ENCODE measurements at regions not wholly inside any gene's neighbourhood (a gene's known extent, or its start where the extent isn't known, plus 50 kb on each side); places are given as distances from the start of the nearest gene placed in this dataset.
"Not testable (repeated sequence)": the region's sequence is repeated elsewhere in the genome, so short reads cannot be mapped to it uniquely, and the experiment has no call there.

DNA sequence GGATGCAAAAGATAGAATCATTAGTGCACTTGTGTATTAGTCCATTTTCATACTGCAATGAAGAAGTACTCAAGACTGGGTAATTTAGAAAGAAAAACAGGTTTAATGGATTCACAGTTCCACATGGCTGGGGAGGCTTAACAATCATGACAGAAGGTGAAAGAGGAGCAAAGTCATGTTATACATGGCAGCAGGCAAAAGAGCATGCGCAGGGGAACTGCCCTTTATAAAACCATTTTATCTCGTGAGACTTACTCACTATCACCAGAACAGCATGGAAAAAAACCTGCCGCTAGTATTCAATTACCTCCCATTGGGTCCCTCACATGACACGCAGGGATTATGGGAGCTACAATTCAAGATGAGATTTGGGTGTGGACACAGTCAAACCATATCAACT lies 129.4 kb downstream of the SCG2 start:
- DNase-seq, result no peak

DNA sequence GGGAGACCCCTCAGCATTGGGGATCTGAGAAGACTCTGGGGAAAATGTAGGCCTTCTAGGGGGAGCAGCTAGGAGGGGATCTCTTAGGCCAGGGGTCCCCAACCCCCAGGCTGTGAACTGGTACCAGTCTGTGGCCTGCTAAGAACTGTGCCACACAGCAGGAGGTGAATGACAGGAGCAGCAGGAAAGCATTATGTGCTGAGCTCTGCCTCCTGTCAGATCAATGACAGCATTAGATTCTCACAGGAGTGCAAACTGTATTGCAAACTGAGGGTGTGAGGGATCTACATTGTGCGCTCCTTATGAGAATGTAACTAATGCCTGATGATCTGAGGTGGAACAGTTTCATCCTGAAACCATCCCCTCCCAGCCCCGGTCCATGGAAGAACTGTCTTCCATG lies 127.3 kb downstream of the SCG2 start:
- DNase-seq, result no peak

DNA sequence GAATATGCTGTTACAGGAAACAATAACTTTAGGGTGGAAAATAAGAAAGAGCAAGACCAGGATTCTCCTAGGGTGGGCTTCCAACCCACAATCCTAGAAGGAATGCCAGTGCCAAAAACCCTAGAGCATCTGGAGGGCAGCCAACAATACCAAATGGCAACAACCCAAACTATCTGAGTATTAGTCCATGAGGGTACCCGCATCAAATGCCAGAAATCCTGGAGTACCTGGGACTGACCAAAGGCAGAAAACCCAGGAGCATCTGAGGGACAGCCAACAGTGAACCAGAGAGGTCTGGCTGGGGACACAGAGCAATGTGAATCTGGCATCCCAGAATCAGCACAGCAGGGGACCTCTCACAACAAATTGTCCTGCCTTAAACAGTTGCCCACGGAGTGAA lies 126.3 kb downstream of the SCG2 start:
- no peak for DNase-seq

DNA sequence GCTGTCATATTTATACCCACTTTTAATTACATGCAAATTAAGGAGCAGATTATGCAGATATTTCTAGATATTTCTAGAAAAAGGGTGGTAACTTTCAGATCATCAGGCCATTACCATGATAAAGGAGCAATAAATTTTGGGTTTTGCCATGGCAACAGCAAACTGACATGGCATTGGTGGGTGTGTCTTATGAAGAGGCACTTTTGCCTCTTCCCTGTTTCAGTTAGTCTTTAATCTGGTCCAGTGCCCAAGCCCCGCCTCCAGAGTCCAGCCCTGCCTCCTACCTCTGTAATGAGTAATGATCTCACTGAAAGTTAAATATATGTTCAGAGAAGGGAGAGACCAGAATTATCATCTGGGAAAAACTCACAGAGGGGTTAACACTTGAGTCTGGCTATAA lies 124.8 kb downstream of the SCG2 start:
- no peak for DNase-seq

DNA sequence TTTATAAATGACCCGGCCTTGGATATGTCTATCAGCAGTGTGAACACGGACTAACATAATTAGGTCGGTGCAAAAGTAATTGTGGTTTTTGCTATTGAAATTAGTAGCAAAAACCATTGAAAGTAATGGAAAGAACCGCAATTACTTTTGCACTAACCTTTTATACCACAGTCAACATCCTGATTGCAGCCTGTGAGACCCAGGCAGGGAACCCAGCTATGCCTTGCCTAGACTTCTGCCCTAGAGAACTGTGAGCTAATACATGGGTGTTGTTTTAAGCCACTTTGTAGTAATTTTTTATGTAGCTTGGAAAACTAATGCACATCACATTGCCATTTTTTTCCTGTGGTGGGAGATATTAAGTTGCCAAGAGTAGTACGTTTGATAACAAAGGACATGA lies 120.7 kb downstream of the SCG2 start:
- no peak for DNase-seq

DNA sequence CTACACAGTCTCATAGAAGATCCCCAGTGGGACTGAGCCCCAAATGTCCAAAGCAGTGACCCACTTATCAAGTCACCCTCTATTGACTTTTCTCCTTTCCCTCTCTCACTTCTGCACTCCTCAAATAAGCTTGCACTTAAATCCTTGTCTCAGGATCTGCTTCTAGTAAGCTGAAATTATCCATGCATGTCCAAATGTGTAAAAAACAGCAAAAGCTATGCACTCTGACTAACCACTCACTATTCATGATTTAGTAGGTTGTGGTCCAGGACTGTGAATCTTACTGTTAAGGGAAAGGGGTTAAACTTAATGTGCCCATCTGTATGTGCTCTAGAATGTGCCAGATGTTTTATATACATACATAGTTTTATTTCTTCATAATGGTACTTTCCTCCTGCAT lies 115.4 kb downstream of the SCG2 start:
- no peak for DNase-seq

DNA sequence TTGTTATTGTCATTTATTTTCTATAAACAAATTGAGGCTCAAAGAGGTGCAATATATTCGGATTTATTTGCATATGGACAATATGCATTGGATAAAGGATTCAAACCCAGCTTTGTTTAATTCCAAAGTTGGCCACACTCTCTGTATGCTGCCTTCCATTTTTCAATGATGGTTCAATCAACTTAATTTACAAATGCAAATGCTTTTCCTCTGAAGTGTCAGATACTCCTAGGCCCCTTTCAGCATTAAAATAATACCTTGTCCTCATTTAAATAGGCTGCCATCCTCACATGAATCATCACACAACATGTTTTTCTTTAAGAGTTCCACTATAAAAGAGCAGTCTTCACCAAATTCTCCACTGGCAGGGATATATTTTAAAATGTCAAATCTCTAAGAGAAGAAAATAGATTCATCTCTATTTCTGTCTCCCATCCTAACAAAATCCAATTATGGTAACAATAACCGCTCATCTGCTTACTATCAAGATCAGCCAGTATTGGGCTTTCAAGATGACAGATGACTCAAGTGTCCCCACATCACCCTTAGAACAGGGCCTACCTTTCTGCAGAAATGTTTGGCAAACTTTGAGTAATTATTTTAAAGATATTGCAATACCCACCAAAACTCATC lies 114.8 kb downstream of the SCG2 start:
- DNase-seq, result no peak

DNA sequence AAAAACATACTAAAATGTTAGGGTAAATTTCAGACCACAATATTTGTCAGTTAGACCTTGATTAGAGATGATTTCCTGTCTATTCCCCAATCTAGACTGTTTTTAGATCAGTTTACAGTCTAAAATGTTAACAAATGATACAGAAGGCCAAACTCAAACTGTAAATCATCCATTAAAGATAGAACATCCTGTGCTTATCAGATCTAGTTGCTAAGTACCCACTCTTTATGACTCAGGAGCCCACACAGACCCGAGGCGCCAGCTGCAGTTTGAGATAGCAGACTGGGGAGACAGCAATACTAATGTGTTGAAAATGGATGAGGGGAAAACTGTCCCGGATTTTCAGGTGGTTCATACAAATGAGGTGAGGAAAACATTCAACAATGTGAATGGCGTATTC lies 113.3 kb downstream of the SCG2 start:
- DNase-seq, result peak in 1 of 2 experiments; percentile 43

DNA sequence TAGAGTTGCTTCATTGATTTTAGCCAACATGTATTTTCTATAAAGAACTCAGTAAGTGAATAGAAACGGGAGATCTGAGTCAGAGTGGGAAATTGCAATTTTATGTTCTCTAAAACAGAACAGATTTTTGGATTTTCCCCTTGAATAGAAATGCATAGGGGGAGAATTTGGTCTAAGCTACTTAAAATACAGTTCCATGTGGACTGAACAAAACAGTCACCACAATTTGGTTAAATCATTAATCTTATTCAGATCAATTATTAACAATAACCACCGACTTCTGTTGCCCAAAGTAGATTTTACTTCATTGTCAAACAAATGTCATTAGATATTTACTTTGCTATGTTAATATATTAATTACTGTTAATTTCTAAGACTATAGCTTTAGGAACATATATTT lies 107.7 kb downstream of the SCG2 start:
- DNase-seq, result no peak

DNA sequence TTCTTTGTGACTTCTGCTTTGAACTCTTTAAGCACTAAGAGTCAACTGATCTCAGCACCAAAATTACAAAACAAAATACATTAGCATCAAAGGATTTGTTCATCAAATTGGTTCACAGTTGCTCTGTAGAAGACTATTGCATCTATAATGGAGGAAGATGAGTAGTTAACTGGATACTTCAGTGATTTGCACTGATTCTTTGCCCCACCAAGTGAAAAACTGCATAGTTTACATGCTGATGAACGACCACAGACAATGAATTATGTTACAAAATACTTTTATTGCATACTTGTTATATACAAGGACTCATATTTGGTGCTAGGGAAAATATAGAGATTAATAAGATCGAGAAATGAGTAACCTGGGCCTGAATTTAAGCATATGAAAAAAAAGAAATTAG lies 107.2 kb downstream of the SCG2 start:
- no peak for DNase-seq

DNA sequence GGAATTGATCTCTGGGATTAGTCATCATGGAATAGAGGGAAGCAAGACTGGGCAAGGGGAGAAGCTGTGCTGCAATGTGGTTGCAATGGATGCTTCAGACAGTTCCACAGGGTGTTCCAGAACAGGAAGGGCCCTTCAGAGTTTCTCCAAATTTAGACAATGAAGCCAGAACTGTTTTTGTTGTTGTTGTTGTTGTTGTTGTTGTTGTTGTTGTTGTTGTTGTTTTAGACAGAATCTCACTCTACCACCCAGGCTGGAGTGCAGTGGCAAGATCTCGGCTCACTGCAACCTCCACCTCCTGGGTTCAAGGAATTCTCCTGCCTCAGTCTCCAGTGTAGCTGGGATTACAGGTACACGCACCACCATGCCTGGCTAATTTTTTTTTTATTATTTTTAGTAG lies 105.3 kb downstream of the SCG2 start:
- DNase-seq, result not testable (repeated sequence)

DNA sequence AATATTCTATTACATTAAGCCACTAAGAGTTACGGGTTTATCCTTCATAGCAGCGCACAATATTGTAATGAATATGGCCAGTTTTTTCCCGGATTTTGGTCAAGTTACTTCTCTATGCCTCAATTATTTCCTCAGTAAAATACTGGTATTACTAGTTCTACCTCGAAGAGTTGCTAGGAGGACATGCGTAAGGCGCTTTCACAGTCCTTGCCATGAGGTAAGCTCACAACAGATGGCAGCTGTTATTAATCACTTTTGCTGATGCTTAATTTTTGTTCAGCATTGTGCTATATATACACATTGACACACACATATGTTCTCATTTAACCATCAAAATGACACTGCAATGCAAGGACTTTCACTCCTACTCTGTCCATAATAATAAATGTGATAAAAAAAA lies 101.5 kb downstream of the SCG2 start:
- DNase-seq, result no peak

DNA sequence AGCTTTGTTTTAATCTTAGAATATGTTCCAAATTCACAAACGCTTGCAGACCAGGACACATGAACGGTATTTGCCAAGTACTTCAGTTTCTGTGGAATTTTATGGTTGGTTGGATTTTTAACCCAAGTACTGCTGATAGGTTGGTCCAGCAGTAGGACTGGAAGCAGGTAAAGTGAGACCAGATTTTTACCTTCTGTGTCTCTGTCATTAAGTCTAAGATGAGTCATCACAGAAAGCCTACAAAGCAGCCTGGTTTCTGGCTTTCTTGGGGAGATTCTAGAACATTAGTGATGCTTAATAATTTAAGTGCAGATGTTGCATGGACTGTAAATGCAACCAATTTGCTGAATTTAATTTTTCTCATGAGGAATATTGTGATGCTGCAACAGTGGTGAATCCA lies 100.5 kb downstream of the SCG2 start:
- DNase-seq, result no peak

DNA sequence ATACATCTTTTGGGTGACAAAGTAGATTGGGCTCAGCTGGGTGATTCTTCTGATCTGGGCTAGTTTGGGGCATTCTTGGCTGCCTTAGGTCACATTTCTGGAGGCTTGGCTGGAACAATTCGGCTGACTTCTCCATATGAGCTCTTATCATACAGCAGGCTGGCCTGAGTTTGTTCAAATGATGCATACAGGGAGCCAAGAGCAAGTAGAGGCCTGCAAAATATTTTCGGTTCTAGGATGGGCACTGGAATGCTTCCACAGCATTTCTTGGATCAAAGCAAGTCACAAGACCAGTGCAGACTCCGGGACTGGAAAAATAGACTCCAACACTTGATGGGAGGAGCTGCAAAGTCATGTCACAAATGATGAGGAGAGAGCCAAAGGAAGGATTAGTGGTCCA lies 98.4 kb downstream of the SCG2 start:
- no peak for DNase-seq

DNA sequence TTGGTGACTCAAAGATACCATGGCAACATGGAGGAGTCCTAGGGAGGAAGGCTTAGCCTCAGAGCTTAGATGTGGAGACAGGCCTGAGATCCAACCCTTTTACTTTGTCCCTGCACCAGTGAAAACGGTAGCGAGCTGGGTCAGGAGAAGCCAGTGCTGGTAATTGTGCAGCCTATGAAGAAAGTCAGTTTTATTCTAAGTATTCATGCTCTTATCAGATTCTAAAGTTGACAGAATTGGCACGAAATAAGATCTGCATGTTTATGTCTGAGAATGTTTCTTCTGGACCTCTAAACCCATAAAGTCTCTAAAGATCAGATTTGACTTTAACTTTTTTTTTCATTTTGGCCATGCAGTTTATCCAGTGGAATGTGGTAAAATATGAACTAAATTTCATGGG lies 93.8 kb downstream of the SCG2 start:
- DNase-seq, result no peak

DNA sequence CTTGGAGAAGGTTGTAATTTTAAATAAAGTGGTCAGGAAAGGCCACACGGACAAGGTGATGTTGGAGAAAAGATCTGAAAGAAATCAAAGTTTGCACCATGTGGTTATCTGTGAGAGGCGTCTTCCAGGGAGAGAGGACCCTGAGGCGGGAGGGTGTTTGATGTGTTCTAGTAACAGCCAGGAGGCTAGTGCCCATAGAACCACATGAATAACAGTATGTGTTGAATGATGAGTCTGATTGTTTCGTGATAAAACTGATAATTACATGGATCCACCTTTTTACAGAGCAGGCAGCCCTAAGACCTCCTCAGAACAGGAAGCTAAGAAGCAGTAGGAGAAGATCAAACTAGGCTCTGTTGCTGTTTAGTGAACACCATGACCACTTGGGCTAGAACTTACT lies 91.4 kb downstream of the SCG2 start:
- DNase-seq, result no peak

DNA sequence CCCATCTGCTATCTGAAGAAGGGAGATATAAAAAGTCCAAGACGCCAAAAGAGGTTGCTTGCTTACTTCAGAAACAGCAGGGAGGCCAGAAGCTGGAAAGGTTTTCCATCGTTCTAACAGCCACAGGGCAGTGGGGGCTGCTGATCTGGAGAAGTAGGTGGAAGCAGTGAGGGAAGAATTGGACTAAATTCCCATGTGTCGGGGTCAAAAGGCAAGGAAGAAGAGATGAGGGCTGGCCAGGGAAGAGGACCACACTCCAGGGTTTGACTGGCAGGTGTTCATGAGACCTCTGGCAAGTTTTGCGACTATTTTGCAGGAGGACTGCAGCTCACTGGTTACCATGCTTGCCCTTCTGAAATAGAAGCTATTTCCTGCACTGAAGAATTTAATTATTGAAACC lies 91.0 kb downstream of the SCG2 start:
- DNase-seq, result no peak

DNA sequence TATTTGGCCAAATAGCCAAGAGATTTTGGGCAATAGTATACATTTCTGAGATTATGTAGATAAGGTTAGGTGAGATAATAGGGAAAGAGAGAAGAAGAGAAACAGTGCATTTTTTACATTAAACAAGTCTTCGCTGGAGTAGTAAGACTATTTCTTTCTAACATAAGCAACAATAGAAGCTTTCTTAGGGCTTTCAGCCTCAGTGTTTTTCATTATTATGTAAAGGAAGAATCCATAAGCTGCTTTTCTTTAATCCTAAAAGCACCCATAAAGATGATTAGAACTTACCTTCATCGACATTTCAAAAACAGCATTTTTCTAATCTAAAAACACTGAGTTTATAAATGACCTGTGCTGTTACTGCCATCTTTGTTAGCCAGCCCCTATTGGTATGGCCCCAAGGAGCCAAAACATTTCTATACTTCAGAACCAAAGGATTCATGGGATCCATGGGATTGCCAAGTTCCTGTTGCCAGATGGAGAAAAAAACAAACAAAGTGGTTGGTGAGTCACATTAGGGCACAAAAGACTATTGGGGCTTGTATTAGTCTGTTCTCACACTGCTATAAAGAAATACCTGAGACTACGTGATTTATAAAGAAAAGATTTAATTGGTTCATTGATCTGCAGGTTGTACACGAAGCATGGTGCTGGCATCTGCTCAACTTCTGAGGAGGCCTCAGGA lies 88.2 kb downstream of the SCG2 start:
- no peak for DNase-seq

DNA sequence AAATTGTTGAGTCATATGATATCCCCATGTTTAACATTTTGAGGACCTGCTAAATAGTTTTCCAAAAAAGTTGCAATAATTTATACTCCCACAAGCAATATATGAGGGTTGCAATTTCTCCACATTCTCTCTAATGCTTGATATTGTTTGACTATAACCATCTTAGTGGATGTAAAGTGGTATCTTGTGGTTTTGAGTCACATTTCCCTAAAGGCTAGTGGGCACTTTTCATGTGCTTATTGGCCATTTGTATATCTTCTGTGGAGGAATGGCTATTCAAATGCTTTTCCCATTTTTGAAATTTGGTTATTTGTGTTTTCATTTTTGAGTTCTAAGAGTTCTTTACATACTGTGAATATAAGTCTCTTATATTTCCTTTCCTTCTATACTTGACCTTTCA lies 82.7 kb downstream of the SCG2 start:
- DNase-seq, result no peak

DNA sequence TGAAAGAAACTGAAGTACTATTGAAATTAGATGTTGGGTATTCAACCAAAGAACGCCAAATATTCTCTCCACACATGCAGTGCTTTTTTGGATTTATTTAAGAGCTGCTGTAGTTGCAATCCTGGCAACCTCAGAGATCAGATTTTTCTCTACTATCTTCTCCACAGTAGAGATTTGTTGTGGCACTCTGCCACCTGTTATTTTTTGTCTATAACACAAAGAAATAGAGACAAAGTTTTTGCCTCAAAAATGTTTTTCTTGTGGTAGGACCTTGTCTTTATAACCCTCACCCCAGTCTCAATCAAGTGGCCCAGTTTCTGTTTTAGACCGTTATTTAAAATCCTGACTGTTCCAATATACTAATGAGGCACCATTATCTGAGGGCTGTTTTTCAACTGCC lies 79.4 kb downstream of the SCG2 start:
- DNase-seq, result no peak

DNA sequence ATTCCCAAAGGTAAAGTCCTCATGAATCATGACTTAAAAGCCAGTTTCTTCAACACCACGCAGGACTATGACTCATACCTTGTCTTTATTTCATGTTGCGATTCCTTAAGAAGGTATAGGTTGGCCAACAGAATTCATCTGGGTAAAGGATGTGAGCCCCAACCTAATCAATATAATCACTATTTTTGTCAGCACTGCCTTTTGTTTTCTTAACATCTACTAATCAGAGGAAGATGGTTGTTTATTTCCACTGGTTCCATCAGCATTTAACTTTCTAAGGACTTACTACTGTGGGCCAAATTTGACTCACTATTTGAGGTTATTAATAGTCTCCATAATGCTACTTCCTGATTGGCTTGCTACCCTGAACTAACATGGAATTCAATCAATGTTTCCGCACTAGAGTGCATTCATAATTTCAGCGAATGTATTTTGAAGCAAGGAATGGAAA lies 78.6 kb downstream of the SCG2 start:
- no peak for DNase-seq

DNA sequence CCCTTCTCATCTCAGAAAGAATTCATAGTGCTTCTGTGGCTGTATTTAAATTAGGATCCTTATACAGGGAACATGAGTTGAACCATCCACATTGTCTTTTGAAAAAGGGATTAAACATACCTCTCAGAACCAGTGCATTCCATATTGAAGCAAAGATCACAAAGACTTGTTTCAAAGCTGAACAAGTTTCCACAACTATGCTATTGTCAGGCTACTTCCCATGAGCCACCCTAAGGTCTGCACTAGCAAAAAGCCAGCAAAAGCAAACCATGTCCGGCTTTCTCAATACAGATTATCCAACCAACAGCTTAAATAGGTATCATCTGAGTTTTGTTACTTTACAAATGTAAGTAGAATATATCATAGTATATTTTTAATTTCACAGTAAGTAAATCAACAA lies 78.1 kb downstream of the SCG2 start:
- DNase-seq, result no peak

DNA sequence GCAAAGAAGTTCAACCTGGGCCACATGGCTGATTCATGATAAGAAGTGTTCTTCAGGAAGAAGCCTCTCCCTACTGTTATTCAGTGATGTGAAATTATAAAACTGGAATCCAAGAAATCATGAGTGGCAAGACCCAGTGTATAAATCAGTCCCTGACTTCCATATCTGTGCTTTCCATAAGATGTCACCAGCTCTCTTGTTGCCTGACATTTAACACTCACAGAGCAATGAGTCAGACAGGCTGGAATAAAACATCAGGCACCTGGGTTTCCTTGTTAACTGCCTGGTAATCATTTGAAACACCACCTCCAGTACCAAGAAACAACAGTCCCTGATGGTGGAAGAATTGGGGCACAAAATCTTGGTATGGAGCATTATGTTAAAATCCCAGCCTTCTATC lies 76.1 kb downstream of the SCG2 start:
- no peak for DNase-seq

DNA sequence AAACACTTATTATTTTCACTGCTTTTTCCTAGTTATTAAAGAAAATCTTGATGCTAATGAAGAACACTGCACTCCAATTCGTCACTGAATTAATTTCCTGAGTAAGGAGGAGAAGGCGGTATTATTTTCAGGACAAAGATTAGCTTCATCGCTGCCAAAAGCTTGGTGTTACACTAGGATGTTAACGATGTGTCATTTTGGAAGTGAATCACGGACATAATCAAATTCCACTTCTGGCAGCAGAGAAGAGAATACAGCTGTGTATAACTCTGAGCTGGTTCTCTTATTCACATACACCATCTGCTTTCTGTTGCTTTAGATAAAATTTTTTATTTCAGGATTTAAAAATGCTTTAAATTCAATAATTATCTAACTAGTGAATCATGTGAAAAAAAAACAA lies 74.1 kb downstream of the SCG2 start:
- no peak for DNase-seq

DNA sequence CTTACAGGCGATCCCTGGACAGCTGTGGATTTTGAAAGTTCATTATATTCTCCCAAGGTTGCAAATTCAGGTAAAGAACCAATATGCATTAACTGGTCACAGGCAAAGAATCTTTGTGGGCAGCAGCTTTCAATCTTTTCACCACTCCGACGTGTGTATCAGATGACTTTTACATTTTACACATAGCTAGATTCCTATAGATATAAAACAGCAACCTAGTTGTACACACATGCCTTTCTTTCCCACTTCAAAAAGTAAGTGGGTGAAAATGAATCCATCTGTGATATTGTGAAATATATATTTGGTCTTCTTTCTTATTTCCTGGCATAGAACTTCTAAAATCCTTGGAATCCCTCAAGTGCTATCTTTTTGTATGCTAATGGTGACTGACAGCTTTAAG lies 72.5 kb downstream of the SCG2 start:
- DNase-seq, result no peak
